Activated T-helper 9 cell treated with anti-CD3 and anti-CD28 coated beads, Interleukin-2, amount 50 U/mL, for 16 hours (primary cell): ENCODE measurements at regions not wholly inside any gene's neighbourhood (a gene's known extent, or its start where the extent isn't known, plus 50 kb on each side); places are given as distances from the start of the nearest gene placed in this dataset.
"Not testable (repeated sequence)": the region's sequence is repeated elsewhere in the genome, so short reads cannot be mapped to it uniquely, and the experiment has no call there.

Experiments
- DNase-seq: peaks from one replicate; pipeline ENCODE4 v3.0.0-alpha.2; 2020; ENCODE audit warnings: low read depth

DNA sequence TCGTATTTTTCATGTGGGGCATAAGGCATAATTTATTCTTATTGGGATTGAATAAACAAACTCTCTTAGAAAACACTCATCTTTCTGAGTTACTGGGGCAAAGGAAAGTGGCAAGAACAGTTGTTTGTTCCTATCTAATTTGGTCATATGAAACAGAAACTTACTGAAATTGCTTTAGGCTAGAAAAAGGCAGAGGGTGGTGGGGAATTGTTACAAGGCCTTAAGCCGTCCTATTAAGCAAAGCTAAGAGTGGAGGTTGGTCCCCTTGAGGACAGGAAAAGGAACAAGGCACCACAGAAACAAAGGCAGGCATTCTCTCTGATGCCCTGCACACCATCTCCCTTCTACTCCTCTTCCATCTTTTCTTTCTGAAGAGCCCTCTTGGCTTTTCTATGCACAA, 830.9 kb downstream of the EDEM1 start:
- no peak for DNase-seq

GRCh38 chr3:6022621-6023020, 835.1 kb downstream of the EDEM1 start:
- DNase-seq: no peak

DNA sequence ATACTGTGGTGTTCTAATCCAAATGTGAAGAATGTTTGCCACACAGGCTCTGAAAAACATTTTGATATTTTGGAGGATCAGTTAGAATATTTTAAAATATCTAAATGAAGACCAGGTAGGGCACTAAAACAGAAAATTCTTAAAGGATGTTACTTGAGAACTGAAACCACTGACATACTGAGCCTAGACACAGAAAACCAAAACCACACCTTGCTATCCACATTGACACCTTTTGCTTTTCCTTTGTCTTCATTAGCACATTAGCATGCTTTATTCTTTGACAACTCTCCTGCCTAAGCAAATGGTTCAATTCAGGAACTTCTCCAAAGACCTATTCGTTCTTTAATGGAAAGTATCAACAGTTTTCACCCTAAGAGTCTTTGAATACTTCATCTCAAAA, 835.9 kb upstream of the GRM7 start:
- DNase-seq: no peak

DNA sequence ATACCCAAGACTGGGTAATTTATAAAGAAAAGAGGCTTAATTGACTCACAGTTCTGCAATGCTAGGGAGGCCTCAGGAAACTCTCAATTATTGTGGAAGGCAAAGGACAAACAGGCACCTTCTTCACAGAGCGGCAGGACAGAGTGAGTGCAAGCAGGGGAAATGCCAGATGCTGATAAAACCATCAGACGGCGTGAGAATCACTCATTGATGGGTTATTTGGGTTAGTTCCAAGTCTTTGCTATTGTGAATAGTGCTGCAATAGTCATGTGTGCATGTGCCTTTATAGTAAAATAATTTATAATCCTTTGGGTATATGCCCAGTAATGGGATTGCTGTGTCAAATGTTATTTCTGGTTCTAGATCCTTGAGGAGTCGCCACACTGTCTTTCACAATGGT, 830.3 kb upstream of the GRM7 start:
- not testable (repeated sequence) for DNase-seq

DNA sequence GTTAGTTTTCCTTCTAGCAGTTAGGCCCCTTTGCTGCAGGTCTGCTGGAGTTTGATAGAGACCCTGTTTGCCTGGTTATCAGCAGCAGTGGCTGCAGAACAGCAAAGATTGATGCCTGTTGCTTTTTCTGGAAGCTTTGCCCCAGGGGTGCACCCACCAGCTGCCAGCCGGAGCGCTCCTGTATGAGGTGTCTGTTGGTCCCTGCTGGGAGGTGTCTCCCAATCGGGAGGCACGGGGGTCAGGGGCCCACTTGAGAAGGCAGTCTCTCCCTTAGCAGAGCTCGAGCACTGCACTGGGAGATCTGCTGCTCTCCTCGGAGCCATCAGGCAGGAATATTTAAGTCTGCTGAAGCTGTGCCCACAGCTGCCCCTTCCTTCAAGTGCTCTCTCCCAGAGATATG, 825.3 kb upstream of the GRM7 start:
- DNase-seq: no peak

DNA sequence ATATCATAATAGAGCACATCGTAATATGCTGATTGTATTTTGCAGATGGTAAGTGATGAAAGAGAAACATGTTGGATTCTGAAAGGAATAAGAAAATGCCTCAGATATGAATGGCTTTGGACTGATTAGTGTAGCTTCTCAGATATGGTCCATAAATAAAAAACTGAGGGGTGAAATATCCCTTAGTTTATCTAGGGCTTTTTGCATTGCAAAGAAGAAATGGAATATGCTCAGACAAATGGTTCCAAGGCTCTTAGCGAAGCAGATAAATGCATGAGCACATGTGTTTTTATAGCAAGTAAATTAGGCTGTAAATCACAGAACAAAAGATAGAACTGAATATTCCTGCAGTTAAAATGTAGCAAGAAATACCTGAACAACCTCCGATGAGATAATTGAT, 820.9 kb upstream of the GRM7 start:
- DNase-seq: no peak

DNA sequence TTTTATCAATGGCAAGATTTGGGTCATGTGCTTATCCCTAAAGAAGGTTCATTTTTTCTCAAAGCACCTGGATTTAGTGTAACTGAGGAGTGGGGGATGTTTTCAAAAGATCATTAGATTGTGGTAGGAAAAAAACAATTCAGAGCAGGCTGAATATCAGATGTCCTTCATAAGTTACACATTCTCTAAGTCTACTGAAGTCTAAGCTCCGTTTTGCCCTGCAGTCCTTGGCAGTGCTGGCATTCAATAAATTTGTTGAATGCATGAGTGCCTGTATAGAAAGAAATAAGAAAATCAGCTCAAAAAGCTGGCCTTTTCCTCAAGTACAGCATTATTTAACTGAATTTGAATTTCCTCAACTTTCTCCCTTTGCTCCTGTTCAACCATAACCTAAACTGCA, 819.0 kb upstream of the GRM7 start:
- no peak for DNase-seq

DNA sequence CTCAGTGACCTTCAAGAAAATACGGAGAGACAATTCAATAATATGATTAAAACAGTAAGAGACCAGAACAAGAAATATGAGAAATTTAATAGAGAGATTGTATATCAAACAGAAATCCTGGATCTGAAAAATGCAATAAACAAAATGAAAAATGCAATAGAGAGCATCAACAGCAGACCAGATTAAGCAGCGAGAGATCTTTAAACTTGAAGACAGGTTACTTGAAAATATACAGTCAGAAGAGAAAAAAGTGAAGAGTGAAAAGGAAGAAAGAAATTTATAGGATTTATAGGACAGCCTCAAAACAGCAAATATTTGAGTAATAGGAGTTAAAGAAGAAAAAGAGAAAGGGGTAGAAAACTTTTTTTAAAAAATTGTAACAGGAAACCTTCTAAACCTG, 813.9 kb upstream of the GRM7 start:
- no peak for DNase-seq

DNA sequence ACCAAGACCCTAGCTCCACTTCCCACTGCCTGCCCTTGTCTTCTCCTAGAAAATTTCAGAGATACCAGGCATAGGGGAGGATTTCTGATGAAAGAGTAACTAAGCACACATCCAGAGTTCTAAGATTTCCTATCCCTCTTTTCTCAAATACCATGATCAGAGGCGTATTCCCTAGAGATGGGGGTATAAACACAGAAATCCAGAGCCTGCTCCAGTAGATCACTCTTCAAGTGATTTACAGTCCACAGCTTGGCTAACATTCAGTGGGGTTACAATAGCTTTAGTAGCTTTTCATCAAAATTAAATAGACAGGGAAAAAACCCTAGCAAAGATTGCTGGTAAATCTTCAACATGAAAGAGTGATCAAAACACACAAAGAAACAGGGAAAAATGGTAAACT, 800.7 kb upstream of the GRM7 start:
- no peak for DNase-seq

DNA sequence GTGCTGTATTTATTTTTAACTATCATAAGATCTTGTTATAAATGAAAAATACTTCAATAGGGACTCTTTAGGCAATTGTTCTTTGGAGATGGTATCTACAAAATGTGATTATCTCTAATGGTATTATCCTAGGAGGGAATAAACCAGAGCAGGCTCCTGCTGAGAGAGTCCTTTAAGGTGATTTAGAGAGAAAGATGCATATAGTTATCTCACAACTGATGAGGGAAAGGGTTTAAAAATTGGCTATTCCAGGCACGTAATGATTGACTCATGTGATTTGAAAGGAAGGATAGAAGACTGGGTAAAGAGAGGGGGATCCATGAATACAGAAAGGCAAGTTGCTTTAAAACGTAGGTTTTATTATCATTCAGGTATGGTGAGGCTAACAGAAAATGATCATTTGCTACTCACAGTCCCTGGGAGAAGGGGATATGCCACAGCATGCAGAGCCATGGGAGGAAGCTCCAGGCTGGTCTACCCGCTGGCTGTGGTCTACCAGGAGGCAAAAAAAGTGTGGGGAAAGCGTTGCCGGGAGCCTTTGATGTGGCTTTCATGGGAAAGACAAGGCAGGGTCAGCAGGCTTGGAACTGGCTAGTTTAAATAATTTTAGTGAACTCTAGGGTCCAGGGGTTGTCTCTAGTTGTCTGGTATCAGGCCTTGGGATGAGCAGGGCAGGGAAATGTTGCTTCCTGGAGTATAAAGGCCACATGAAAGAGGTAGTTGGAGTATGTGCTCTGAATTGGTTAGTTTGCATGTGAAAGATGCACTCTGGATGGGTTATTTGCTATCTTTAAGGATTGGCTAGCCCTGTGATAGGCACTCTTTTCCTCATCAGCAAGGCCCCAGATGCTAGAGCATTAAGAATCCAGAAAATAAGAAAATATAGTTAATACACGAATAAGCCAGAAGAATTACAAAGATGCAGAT, 798.4 kb upstream of the GRM7 start:
- DNase-seq: no peak

DNA sequence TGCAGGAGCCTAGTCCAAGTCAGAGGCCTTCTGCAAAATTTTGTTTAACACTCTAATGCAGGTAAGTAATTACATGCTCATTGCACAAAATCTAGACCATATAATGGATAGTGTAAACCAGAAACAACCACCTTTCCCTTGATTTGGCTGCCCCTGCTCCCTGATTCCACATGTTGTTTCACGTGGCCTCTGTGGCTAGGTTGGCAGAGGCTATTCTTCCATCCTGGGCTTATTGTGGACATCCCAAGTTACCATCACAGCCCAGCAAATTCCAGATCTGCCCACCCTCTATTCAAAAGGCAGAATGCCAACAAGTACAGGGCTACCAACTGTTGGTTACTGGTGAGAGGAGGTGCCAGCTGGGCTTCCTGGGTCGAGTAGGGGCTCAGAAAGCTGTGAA, 794.5 kb upstream of the GRM7 start:
- no peak for DNase-seq

GRCh38 chr3:6066868-6067578, 793.9 kb upstream of the GRM7 start:
- not testable (repeated sequence) for DNase-seq

- no peak for DNase-seq
Observed at GRCh38 chr3:6074952-6075351, 786.0 kb upstream of the GRM7 start.

DNA sequence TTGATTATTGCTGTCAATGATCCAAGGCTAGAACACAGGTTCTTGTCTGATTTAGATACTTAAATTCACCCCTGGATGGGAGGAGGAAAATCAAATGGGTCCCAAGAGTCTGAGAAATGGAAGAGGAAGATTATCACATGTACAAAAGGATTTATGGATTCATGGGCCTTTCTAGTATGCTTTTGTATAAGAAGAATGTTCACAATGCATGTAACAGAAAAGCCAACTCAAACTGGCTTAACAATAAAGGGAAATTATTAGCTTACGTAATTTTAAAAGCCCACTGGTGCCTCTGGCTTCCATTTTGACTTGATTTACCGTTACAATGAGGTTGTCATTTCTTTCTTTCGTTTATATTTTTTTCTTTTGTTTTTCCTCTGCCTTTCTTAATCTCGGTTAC, 782.5 kb upstream of the GRM7 start:
- DNase-seq: no peak

DNA sequence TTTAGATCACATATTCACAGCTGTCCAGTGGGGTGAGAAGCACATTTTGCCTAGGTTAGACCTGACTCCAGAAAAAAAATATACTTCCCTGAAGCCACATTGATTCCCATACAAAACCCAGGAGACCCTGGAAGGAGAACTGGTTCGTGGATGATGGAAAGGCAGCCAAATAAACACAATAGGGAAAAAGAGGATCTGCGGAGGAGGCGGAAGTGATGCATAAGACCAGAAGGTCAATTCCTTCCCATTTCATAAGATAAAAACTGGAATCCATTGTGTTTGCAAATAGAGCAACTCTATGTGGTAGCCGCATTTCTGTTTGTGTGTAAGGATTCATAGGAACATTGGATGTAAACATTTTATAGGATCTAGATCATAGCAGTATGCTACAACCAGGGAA, 781.9 kb upstream of the GRM7 start:
- DNase-seq: no peak

DNA sequence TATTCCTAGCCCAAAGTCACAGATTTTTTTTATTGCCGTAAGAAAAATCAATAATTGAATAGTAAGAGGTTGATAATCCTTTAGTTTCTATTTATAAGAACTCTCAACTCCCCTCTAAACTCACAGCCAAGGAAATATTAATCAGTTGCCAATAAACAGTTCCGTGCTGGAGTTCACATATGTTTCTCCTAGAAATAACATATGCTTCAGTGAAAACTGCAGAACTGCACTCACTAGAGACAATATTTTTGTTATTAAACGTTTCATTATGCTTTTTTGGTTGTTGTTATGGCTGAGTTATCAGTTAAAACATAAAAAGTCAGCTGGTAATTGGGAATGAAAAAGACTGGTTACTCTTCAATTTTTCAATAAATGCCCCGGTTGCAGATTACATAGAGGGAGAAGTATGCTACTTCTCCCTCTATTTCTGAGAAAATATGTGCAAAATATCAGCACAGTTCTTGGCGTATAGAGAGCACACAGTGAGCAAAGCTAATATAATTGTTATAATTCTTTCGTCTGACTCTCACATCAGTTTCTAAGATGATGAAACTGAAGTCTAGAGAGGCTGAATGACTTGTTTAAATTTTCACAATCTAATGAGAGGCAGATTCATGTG, 781.2 kb upstream of the GRM7 start:
- DNase-seq: no peak

GRCh38 chr3:6088433-6088832, 772.5 kb upstream of the GRM7 start:
- no peak for DNase-seq

DNA sequence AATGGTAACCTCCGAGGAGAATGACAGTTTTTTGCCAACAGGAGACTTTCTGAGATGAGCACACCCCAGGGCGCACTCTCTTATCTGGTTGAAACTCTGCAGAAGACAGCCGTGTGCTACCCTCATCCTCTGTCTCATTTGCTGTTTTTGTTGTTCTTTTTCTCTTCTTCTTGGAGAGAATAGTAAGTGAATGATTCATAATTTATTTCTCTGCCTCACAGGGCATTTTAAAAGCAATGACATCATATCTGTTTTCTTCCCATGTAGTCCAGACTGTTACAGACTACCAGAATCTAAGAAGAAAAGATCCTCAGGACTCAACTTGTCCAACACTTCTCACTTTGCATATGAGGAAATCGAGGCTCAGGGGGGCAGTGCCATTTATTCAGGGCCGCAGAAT, 771.1 kb upstream of the GRM7 start:
- no peak for DNase-seq

- DNase-seq: no peak
Observed at GRCh38 chr3:6091262-6091661, 769.7 kb upstream of the GRM7 start.

DNA sequence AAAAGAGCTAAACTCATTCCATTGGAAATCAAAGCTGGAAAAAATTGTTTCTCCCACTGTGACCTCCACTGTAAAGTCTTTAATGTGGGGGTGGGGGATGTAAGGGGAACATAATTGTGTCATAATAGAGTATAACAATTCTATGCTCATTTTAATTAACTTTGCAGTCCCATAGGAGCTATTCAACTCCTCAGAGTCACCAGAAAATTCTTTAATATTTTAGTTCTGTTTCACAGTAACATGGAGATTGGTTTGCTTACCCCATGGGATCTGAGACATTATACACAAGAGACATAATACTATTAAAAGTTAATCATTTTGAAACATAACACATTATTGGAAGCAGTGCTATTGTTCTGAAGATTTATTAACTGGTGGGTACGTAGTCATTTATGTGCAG, 765.9 kb upstream of the GRM7 start:
- no peak for DNase-seq

GRCh38 chr3:6097021-6097420, 763.9 kb upstream of the GRM7 start:
- DNase-seq: no peak

DNA sequence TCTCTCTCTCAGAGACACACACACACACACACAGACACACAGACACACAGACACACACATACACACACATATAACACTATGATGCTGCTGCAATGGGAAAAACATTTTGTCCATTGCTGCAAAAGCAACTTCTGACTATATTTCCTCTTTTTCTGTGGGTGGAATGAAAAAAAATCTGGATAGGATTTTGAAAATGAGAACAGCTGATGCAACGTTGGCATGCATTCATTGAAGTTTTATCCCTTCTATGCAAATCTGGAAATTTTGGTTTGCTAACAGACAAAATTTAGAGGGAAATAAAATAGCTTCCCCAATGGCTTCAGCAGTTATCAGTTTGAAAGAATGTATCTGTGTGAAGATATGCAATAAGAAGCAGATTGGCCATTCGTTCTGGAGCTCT, 763.4 kb upstream of the GRM7 start:
- DNase-seq: no peak

DNA sequence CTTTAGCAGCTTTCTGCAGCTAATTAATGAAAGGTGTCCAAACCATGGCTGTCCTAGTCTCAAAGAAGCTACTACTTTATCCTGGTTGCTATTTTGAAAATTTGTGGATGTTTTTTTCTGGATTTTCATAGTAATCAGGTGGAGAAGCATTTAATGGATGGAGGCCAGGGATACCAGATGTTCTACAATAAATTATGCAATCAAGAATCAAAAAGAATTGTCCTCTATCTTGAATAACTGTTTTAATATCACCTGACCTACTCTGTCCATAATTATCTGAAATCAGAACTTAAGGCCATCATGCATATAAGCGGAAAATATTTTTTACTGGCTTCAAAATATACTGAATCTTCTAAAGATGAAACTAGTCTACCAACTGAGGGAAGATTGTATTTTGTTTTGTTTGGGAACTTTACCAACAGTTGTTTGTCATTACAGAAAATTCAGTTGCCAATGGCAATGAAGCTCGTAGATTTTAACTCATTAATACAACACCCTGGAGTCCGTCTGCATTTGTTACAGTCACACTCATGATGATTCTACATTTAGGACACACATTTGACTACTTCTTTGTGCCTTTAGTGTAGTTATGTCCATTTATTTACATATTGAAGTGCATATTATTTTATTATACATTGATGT, 762.3 kb upstream of the GRM7 start:
- no peak for DNase-seq
